ENCODE measurements at regions not wholly inside any gene's neighbourhood (a gene's known extent, or its start where the extent isn't known, plus 50 kb on each side); places are given as distances from the start of the nearest gene placed in this dataset.

- CTCF ChIA-PET, result interaction anchor here (0.9 kb wide), 1 partner anchor 19 kb away, joined by 3 read pairs; no protein-coding TSS in a partner anchor
- Histone ChIP-seq H3K4me3 (ENCODE audit: low read depth, low read length) (no peak overlapping the region), H3K36me3 (ENCODE audit: control insufficient read depth in 2 of 2, insufficient read depth in 1 of 2, low read length in 2 of 2) (no peaks in the 10 kb centered on the region)
Measured at GRCh38 chr4:147068564-147068963, 122.9 kb upstream of the TTC29 start.

GRCh38 chr4:147071209-147071740 lies 125.6 kb upstream of the TTC29 start:
- Histone ChIP-seq H3K4me3 (ENCODE audit: low read depth, low read length) (no peak overlapping the region), H3K36me3 (ENCODE audit: control insufficient read depth in 2 of 2, insufficient read depth in 1 of 2, low read length in 2 of 2) (no peaks in the 10 kb centered on the region), H3K9me3 (ENCODE audit: control insufficient read depth, insufficient read depth, low read depth, low read length) (no peaks in the 10 kb centered on the region), H3K4me1 (ENCODE audit: control insufficient read depth, insufficient read depth, low read length) (no peaks in the 10 kb centered on the region), H3K27ac (ENCODE audit: extremely low read depth, low read depth, low read length) (no peak overlapping the region)
- CTCF ChIA-PET, result no interaction called here
- POLR2A ChIA-PET, result no interaction called here
- TF ChIP-seq ZNF660 (tag by site-specific recombination; IDR thresholded peaks at IDR 0.05) (no peak), CTCF (tag by site-specific recombination; IDR thresholded peaks at IDR 0.05) (no peak), ZNF133 (tag by site-specific recombination; IDR thresholded peaks at IDR 0.05) (no peak), GLI2 (tag by site-specific recombination; IDR thresholded peaks at IDR 0.05; ENCODE audit: borderline replicate concordance, low read depth) (no peak), YY1 (tag by site-specific recombination; IDR thresholded peaks at IDR 0.05) (no peak), ZNF48 (tag by site-specific recombination; IDR thresholded peaks at IDR 0.05) (no peak), ZBTB21 (tag by site-specific recombination; IDR thresholded peaks at IDR 0.05) (no peak), BCL11A (tag by site-specific recombination; IDR thresholded peaks at IDR 0.05; ENCODE audit: low read depth) (no peak), ZSCAN16 (tag by site-specific recombination; IDR thresholded peaks at IDR 0.05) (no peak), ZNF707 (tag by site-specific recombination; IDR thresholded peaks at IDR 0.05) (no peak), ZNF692 (tag by site-specific recombination; IDR thresholded peaks at IDR 0.05) (no peak), ZNF623 (tag by site-specific recombination; IDR thresholded peaks at IDR 0.05) (no peak)

More at GRCh38 chr4:147068564-147068963, 122.9 kb upstream of the TTC29 start:
- no peaks in the 10 kb centered on the region for H3K9me3 ChIP-seq (ENCODE audit: control insufficient read depth, insufficient read depth, low read depth, low read length)
- POLR2A ChIA-PET, result no interaction called here
- H3K27ac ChIP-seq (ENCODE audit: extremely low read depth, low read depth, low read length), result no peak overlapping the region
- TF ChIP-seq ZNF10 (tag by site-specific recombination; IDR thresholded peaks at IDR 0.05) (no peak), ZNF560 (tag by site-specific recombination; IDR thresholded peaks at IDR 0.05; ENCODE audit: borderline replicate concordance) (no peak), ZSCAN5A (tag by site-specific recombination; IDR thresholded peaks at IDR 0.05) (no peak), TSHZ1 (tag by site-specific recombination; IDR thresholded peaks at IDR 0.05; ENCODE audit: borderline replicate concordance) (no peak), BCL11B (tag by site-specific recombination; IDR thresholded peaks at IDR 0.05; ENCODE audit: low read depth) (no peak), ZNF692 (tag by site-specific recombination; IDR thresholded peaks at IDR 0.05) (no peak), ZNF214 (tag by site-specific recombination; IDR thresholded peaks at IDR 0.05; ENCODE audit: borderline replicate concordance) (no peak), ZNF433 (tag by site-specific recombination; IDR thresholded peaks at IDR 0.05; ENCODE audit: low read depth) (no peak)
- no peaks in the 10 kb centered on the region for H3K4me1 ChIP-seq (ENCODE audit: control insufficient read depth, insufficient read depth, low read length)

Measured in HEK293 (cell line).